ENCODE measurements at regions not wholly inside any gene's neighbourhood (a gene's known extent, or its start where the extent isn't known, plus 50 kb on each side); places are given as distances from the start of the nearest gene placed in this dataset.

GRCh38 chr3:61371123-61371522 lies 119.9 kb upstream of the FHIT start:
- ChIA-PET POLR2A (no interaction called here), CTCF (interaction anchor here (1.0 to 3.1 kb wide), 2 partner anchors 8 to 11 kb away, joined by 6 to 12 read pairs; no protein-coding TSS in a partner anchor)
- no peak overlapping the region for H3K27ac ChIP-seq (ENCODE audit: insufficient read depth, low read depth, low read length)
- H2AFZ ChIP-seq (ENCODE audit: low read depth, low read length), result no peak overlapping the region
- intact Hi-C loops (cut with micrococcal nuclease) (no loop called here), dilution Hi-C loops (cut with MboI; ENCODE audit: extremely low pct_ligation_motif_present, low sequenced_read_pairs) (no loop called here)
- DNase-seq (ENCODE audit: low read depth, low spot score) (peak; percentile 32), FAIRE-seq (no peak)
- peak; percentile 40 to 65 for TF ChIP-seq CTCF (IDR thresholded peaks at IDR 0.05; ENCODE audit: extremely low read depth in 1 of 2, insufficient read depth in 1 of 2, low read depth in 1 of 2, low read length in 2 of 2)
- no peak for TF ChIP-seq GATA2 (IDR thresholded peaks at IDR 0.05; ENCODE audit: insufficient read depth, insufficient read length, low read depth, low read length)
- H3K9ac ChIP-seq (replicated peaks; ENCODE audit: extremely low read depth, insufficient read depth, low read length), result no peak overlapping the region
- BruUV-seq (replicated peaks), result no TSS peak
- no peak overlapping the region for H3K4me3 ChIP-seq (replicated peaks in 1 of 3; ENCODE audit: insufficient read depth in 1 of 3, low read depth in 1 of 3, low read length in 3 of 3)
- H3K4me2 ChIP-seq (ENCODE audit: insufficient read depth, low read length), result no peak overlapping the region
- no peaks in the 10 kb centered on the region for H3K27me3 ChIP-seq (ENCODE audit: control insufficient read depth in 2 of 2, insufficient read depth in 2 of 2, low read length in 2 of 2)
- H3K9me3 ChIP-seq (replicated peaks; ENCODE audit: control insufficient read depth, insufficient read depth, low read length), result no peaks in the 10 kb centered on the region
- H3K36me3 ChIP-seq (ENCODE audit: control insufficient read depth in 2 of 2, extremely low read depth in 1 of 2, insufficient read depth in 2 of 2, low read length in 2 of 2), result no peaks in the 10 kb centered on the region
- no peaks in the 10 kb centered on the region for H3K9me1 ChIP-seq (replicated peaks; ENCODE audit: control insufficient read depth, extremely low read depth, insufficient read depth, low read length)
- no peaks in the 10 kb centered on the region for H3K4me1 ChIP-seq (ENCODE audit: control insufficient read depth, extremely low read depth, insufficient read depth, low read length)
- no peaks in the 10 kb centered on the region for H3K79me2 ChIP-seq (ENCODE audit: control insufficient read depth, insufficient read depth, low read length)
- H4K20me1 ChIP-seq (replicated peaks; ENCODE audit: control insufficient read depth, extremely low read depth, insufficient read depth, low read length), result no peaks in the 10 kb centered on the region

DNA sequence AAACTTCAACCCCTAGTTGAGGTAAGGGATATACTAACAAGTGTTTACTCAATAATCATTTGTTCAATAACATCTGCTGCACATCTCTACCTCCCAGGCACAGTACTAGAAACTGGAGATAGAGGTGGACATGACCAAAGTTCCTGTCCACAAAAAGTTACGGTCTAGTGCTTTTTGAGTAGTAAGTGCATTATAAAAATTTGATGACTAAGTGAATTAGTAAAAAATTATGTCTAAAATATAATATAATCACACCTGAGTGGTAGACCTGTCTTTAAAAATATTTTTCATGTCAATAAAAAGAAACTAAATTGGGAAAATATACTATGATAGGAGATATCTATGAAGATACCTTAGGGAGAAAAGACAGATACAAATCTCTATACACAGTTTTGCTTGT lies 121.5 kb upstream of the FHIT start:
- no peaks in the 10 kb centered on the region for H3K9me1 ChIP-seq (replicated peaks; ENCODE audit: control insufficient read depth, extremely low read depth, insufficient read depth, low read length)
- TF ChIP-seq GATA2 (IDR thresholded peaks at IDR 0.05; ENCODE audit: insufficient read depth, insufficient read length, low read depth, low read length) (no peak), JUN (IDR thresholded peaks at IDR 0.05; ENCODE audit: borderline replicate concordance, insufficient read depth, insufficient read length, low read depth) (no peak), POLR2AphosphoS5 (IDR thresholded peaks at IDR 0.05; ENCODE audit: insufficient read depth, low read depth, low read length) (no peak), CTCF (IDR thresholded peaks at IDR 0.05; ENCODE audit: extremely low read depth in 1 of 2, insufficient read depth in 1 of 2, low read depth in 1 of 2, low read length in 2 of 2) (no peak), FOS (IDR thresholded peaks at IDR 0.05; ENCODE audit: borderline replicate concordance, insufficient read depth, low read length) (no peak), MYC (IDR thresholded peaks at IDR 0.05; ENCODE audit: low read depth, low read length) (no peak), POLR2A (IDR thresholded peaks at IDR 0.05; ENCODE audit: low read depth, low read length) (no peak), EZH2 (IDR thresholded peaks at IDR 0.05; ENCODE audit: borderline replicate concordance, low read depth, low read length, severe bottlenecking) (no peak)
- TF ChIP-seq, protein P1, sequence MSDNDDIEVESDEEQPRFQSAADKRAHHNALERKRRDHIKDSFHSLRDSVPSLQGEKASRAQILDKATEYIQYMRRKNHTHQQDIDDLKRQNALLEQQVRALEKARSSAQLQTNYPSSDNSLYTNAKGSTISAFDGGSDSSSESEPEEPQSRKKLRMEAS (IDR thresholded peaks at IDR 0.05; ENCODE audit: insufficient read depth, insufficient read length), result no peak
- H3K27ac ChIP-seq (ENCODE audit: insufficient read depth, low read depth, low read length), result no peak overlapping the region
- FAIRE-seq (no peak), DNase-seq (ENCODE audit: low read depth, low spot score) (no peak)
- no peak overlapping the region for H3K4me3 ChIP-seq (replicated peaks in 1 of 3; ENCODE audit: insufficient read depth in 1 of 3, low read depth in 1 of 3, low read length in 3 of 3)
- intact Hi-C loops (cut with micrococcal nuclease), result no loop called here
- dilution Hi-C loops (cut with MboI; ENCODE audit: extremely low pct_ligation_motif_present, low sequenced_read_pairs), result no loop called here
- CTCF ChIA-PET, result interaction anchor here (1.5 kb wide), 1 partner anchor 1797 kb away, joined by 4 read pairs; no protein-coding TSS in a partner anchor
- H3K36me3 ChIP-seq (ENCODE audit: control insufficient read depth in 2 of 2, extremely low read depth in 1 of 2, insufficient read depth in 2 of 2, low read length in 2 of 2), result no peaks in the 10 kb centered on the region
- H3K27me3 ChIP-seq (ENCODE audit: control insufficient read depth in 2 of 2, insufficient read depth in 2 of 2, low read length in 2 of 2), result no peaks in the 10 kb centered on the region
- no TSS peak for BruUV-seq (replicated peaks)
- no peak overlapping the region for H3K4me2 ChIP-seq (ENCODE audit: insufficient read depth, low read length)
- no peaks in the 10 kb centered on the region for H4K20me1 ChIP-seq (replicated peaks; ENCODE audit: control insufficient read depth, extremely low read depth, insufficient read depth, low read length)
- H2AFZ ChIP-seq (ENCODE audit: low read depth, low read length), result no peak overlapping the region
- no peaks in the 10 kb centered on the region for H3K79me2 ChIP-seq (ENCODE audit: control insufficient read depth, insufficient read depth, low read length)
- POLR2A ChIA-PET, result no interaction called here
- no peaks in the 10 kb centered on the region for H3K9me3 ChIP-seq (replicated peaks; ENCODE audit: control insufficient read depth, insufficient read depth, low read length)
- no peak overlapping the region for H3K9ac ChIP-seq (replicated peaks; ENCODE audit: extremely low read depth, insufficient read depth, low read length)
- H3K4me1 ChIP-seq (ENCODE audit: control insufficient read depth, extremely low read depth, insufficient read depth, low read length), result no peaks in the 10 kb centered on the region

Data from endothelial cell of umbilical vein (primary cell).